ENCODE measurements at regions not wholly inside any gene's neighbourhood (a gene's known extent, or its start where the extent isn't known, plus 50 kb on each side); places are given as distances from the start of the nearest gene placed in this dataset.

DNA sequence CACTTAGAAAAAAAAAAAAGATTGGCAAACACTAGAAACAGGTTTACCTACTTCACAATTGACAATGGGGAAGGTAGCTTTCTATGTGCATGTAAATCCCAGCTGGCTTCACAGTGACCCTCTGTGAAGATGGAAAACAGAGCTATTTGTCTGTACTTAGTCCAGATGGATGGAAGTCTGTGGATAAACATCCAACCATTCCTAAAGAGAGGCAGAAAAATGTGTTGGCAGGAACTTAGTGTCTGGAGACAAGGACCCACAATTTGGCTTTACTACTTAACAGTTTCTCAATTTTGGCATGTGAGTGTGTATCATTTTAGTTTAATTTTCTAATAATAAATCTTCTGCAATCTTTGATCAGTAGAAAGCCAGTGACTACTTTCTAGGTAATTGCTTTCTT lies 154.4 kb downstream of the RAD51AP2 start:
- TF ChIP-seq EZH2 (IDR thresholded peaks at IDR 0.05; ENCODE audit: borderline replicate concordance, insufficient read depth, low read length, poor library complexity, severe bottlenecking): no peak
- TF ChIP-seq CTCF (IDR thresholded peaks at IDR 0.05; ENCODE audit: poor library complexity, severe bottlenecking): no peak
- TF ChIP-seq MXI1 (conservative IDR thresholded peaks at IDR 0.05; ENCODE audit: poor library complexity, severe bottlenecking): no peak
- no peak for TF ChIP-seq SMC3 (conservative IDR thresholded peaks at IDR 0.05; ENCODE audit: poor library complexity)
- no peak for TF ChIP-seq RAD21 (conservative IDR thresholded peaks at IDR 0.05)
- TF ChIP-seq POLR2AphosphoS5 (IDR thresholded peaks at IDR 0.05): no peak

Measured in neural cell (in vitro differentiated cells).